HepG2 (cell line): ENCODE measurements at regions not wholly inside any gene's neighbourhood (a gene's known extent, or its start where the extent isn't known, plus 50 kb on each side); places are given as distances from the start of the nearest gene placed in this dataset.
"Not testable (repeated sequence)": the region's sequence is repeated elsewhere in the genome, so short reads cannot be mapped to it uniquely, and the experiment has no call there.

Source experiments
- ATAC-seq: fragments of 200-7000 bp; cut with Tn5 transposase; 3 replicates; pipeline ENCODE4 v1.9.1; 2020; ENCODE audit warnings: mild to moderate bottlenecking, moderate library complexity
- BruUV-seq: library from RNA; stranded (reverse); fragments of 400-500 nt; replicated peaks from 2 replicates; lab custom pipeline; 2021; lab: Mats Ljungman, UMichigan
- CTCF ChIA-PET: fragments of 300-600 bp; formaldehyde crosslinking; extraction: SDS; loops from one replicate; lab custom pipeline; 2021; ENCODE audit warnings: low total read pairs, inconsistent platforms, low intra/inter-chr PET ratio; lab: Yijun Ruan, JAX
- POLR2A ChIA-PET: fragments of 350-600 bp; sonication (Branson Sonifier 250); formaldehyde crosslinking; loops from one replicate; lab custom pipeline; 2020; ENCODE audit warnings: antibody characterized with exemption, inconsistent platforms; lab: Yijun Ruan, JAX
- DNase-seq: peaks from one replicate; pipeline ENCODE4 v3.0.0-alpha.2; 2015; ENCODE audit warnings: low spot score
- FAIRE-seq: peaks from 3 replicates; lab custom pipeline; 2011; peaks lifted over from hg19 to GRCh38; lab: Jason Lieb, UNC
- H2AFZ ChIP-seq: one replicate; pipeline ENCODE4 v1.6.1; 2011; ENCODE audit warnings: low read length, inconsistent platforms
- H3K27ac ChIP-seq: fragments of 300-600 bp; 3 replicates; pipeline ENCODE4 v1.8.0; 2011; ENCODE audit warnings: mixed run types, mild to moderate bottlenecking, mixed read lengths, low read length, inconsistent platforms; ENCODE audit not compliant: insufficient read depth; ENCODE audit errors: extremely low read length
- H3K27me3 ChIP-seq, 2 experiments: fragments of 200-600 bp in 1 of 2; 2 replicates in 1 of 2; 3 replicates in 1 of 2; pipeline versions ENCODE4 v1.6.0 to v1.8.0; 2011; ENCODE audit warnings: low read length in 2 of 2, mild to moderate bottlenecking in 2 of 2, moderate library complexity in 2 of 2, inconsistent platforms in 1 of 2; ENCODE audit not compliant: insufficient read depth in 2 of 2, control insufficient read depth in 1 of 2
- H3K36me3 ChIP-seq, 2 experiments: fragments of 200-600 bp in 1 of 2; replicated peaks in 1 of 2; 2 replicates in 1 of 2; 3 replicates in 1 of 2; pipeline versions ENCODE4 v1.5.1 to v1.8.0; 2011; ENCODE audit warnings: low read length in 2 of 2, inconsistent platforms in 1 of 2; ENCODE audit not compliant: insufficient read depth in 2 of 2, control insufficient read depth in 1 of 2
- H3K4me1 ChIP-seq: 2 replicates; pipeline ENCODE4 v1.5.1; 2012; ENCODE audit warnings: low read length, inconsistent platforms; ENCODE audit not compliant: insufficient read depth
- H3K4me2 ChIP-seq: 2 replicates; pipeline ENCODE4 v1.6.0; 2011; ENCODE audit warnings: low read depth, low read length, inconsistent platforms
- H3K4me3 ChIP-seq, 3 experiments: fragments of 200-600 bp in 1 of 3; sonication (generic), shearing (Covaris generic) in 1 of 3; replicated peaks in 1 of 3; 2 replicates each; pipeline ENCODE4 v1.5.1; 2011 to 2016; ENCODE audit warnings: low read length in 3 of 3, inconsistent platforms in 2 of 3, low read depth in 2 of 3, mild to moderate bottlenecking in 2 of 3, control low read depth in 1 of 3, mixed read lengths in 1 of 3; ENCODE audit not compliant: insufficient read depth in 1 of 3
- H3K79me2 ChIP-seq: one replicate; pipeline ENCODE4 v1.6.1; 2011; ENCODE audit warnings: low read length, inconsistent platforms; ENCODE audit not compliant: insufficient read depth
- H3K9ac ChIP-seq: 2 replicates; pipeline ENCODE4 v1.6.0; 2011; ENCODE audit warnings: mild to moderate bottlenecking, low read depth, low read length, inconsistent platforms; ENCODE audit not compliant: insufficient read depth
- H3K9me3 ChIP-seq: 2 replicates; pipeline ENCODE4 v1.5.1; 2012; ENCODE audit warnings: mild to moderate bottlenecking, low read length
- H4K20me1 ChIP-seq: 2 replicates; pipeline ENCODE4 v1.6.0; 2011; ENCODE audit warnings: inconsistent platforms, mild to moderate bottlenecking, low read length, moderate library complexity; ENCODE audit not compliant: insufficient read depth
- FOXP1 ChIP-seq, 2 experiments: fragments of 450-650 bp in 1 of 2; IDR thresholded peaks; 2 replicates each; pipeline ENCODE4 v1.6.1; 2017 to 2018; ENCODE audit warnings: antibody characterized with exemption in 1 of 2
- HMG20A ChIP-seq: IDR thresholded peaks from 2 replicates; pipeline ENCODE4 v1.6.1; 2016; ENCODE audit warnings: borderline replicate concordance
- HNF4A ChIP-seq: sonication (generic); formaldehyde crosslinking; IDR thresholded peaks from 2 replicates; pipeline ENCODE4 v1.4.0; 2020; ENCODE audit warnings: missing genetic modification reagents
- RARA ChIP-seq: IDR thresholded peaks from 2 replicates; pipeline ENCODE4 v1.6.1; 2016; ENCODE audit warnings: missing genetic modification reagents, missing compliant biosample characterization
- WGBS: methylation state at CpG from one replicate; pipeline ENCODE4 v1.1.6; 2017; ENCODE audit warnings: low lambda C conversion rate; 5-methylcytosine and 5-hydroxymethylcytosine counted together
- in situ Hi-C: cut with HindIII; loops from 2 replicates; pipeline ENCODE4 v1.10.0; 2017; ENCODE audit warnings: low pct_unique_long_range_greater_than_20kb; ENCODE audit not compliant: extremely low pct_ligation_motif_present
- intact Hi-C: fragments of 100-400 bp; cut with micrococcal nuclease; formaldehyde crosslinking; loops from one replicate; pipeline ENCODE4 v1.10.0; 2022; ENCODE audit not compliant: unreplicated experiment
- TF ChIP-seq, protein P1 (sequence below): IDR thresholded peaks from 2 replicates; pipeline ENCODE4 v1.4.0; 2020; ENCODE audit warnings: mild to moderate bottlenecking, missing genetic modification reagents

DNA sequence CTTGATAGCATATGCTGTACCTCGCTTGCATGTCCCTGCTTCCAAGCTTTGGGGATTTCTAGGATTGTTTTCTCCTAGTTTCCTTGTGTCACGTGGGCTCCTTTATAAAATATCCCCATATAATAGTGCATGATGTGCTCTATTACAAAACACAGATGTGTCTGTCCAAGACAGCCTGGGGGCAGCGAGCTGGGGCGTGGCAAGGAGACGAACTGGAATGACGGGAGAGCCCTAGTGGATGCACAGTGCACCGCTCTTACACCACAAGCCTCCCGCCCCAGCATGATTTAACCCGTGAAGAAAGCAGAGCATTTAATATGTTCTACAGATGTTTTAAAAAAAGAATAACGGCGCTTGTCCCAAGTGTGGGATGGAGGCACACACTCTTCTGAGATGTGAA is 169.7 kb downstream of the BCL2L11 start:
- H3K4me3 ChIP-seq, H3K4me2 ChIP-seq, H3K9me3 ChIP-seq, intact Hi-C loops, H4K20me1 ChIP-seq, FAIRE-seq, H2AFZ ChIP-seq, BruUV-seq, DNase-seq, H3K27ac ChIP-seq, CTCF ChIA-PET, ATAC-seq, H3K79me2 ChIP-seq, in situ Hi-C loops, H3K9ac ChIP-seq, H3K27me3 ChIP-seq, H3K36me3 ChIP-seq, POLR2A ChIA-PET: not testable (repeated sequence)
- peaks cover 18% of the 10 kb centered on the region for H3K4me1 ChIP-seq
- WGBS: 98% methylated on average over 8 of the region's 11 CpGs

DNA sequence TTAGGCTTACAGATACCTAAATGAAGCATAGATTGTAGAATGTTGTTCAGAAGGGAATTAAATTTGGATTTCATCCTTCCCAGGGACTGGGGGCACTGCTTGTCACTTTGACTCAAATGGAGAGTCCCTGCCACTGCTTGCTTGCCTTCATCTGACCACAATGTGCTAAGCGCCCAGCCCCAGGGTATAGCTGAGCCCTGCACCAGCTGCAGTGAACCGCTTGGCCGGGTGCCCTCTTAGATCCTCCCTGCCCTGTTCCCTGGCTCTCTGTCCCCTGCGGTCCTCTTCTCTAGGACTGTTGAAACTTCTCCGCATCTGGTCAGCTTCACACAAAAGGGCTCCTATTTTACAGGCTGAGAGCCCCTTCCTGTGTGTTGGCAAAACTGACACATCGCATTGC is 170.9 kb downstream of the BCL2L11 start:
- in situ Hi-C loops, POLR2A ChIA-PET, H4K20me1 ChIP-seq, H3K4me3 ChIP-seq, intact Hi-C loops, FAIRE-seq, CTCF ChIA-PET, H3K36me3 ChIP-seq, H3K79me2 ChIP-seq, H3K27me3 ChIP-seq, H2AFZ ChIP-seq, ATAC-seq, H3K9ac ChIP-seq, H3K9me3 ChIP-seq, H3K4me2 ChIP-seq, BruUV-seq, H3K27ac ChIP-seq, DNase-seq: not testable (repeated sequence)
- WGBS: 93% methylated on average over 6 of the region's 6 CpGs
- peaks cover 18% of the 10 kb centered on the region for H3K4me1 ChIP-seq

DNA sequence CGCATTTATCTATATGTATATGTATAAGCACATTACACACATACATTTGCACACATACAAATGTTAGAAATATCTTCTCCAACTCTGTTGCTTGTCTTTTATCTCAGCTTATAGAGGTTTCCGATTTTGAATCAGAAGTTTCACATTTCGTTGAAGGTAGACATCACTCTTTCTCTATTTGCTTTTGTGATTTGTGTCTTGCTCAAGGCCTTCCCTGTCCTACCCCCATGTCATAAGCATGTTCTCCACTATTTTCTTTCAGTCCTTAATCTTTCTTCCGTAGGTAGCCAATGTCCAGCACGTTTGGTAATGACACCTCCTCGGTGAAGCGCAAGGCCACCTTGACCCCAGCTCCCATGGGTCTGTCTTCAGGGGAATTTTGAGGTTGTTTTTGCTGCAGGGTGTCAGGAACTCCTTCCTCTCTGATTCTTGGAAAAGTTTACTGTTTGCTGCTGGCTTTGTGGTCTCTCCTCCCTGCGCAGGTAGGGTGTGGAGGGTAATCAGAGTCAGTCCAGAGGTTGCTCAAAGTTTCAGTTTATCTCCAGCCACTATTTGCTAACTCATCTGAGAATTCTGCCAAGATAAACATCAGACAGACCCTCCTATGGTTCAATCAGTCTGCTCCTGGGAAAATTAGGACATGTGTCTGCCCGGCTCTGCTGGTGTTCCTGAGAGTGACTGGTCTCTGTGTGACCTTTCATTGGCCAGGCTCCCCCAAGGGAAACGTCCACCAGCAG is 171.7 kb downstream of the BCL2L11 start:
- H3K9ac ChIP-seq; BruUV-seq; H3K27me3 ChIP-seq; intact Hi-C loops; in situ Hi-C loops; H4K20me1 ChIP-seq; H3K36me3 ChIP-seq; H3K9me3 ChIP-seq; H3K79me2 ChIP-seq; CTCF ChIA-PET; H2AFZ ChIP-seq; POLR2A ChIA-PET; H3K4me3 ChIP-seq; TF ChIP-seq FOXP1 (IDR thresholded peaks at IDR 0.05): not testable (repeated sequence)
- ATAC-seq: peak; percentile 98
- Histone ChIP-seq H3K4me2 (peak overlapping the region; percentile 69), H3K27ac (peak overlapping the region; percentile 57), H3K4me1 (peaks cover 18% of the 10 kb centered on the region)
- WGBS: 11% methylated on average over 8 of the region's 10 CpGs
- peak; percentile 39 for DNase-seq
- peak; percentile 100 for FAIRE-seq
- TF ChIP-seq RARA (CRISPR knock-in tag) (peak; percentile 38; the same call in 1 of the 2 replicates), HNF4A (CRISPR knock-in tag) (peak; percentile 37; the same call in 1 of the 2 replicates), HMG20A (CRISPR knock-in tag) (0 out of 2 replicates have a peak, but pooled peaks have one; percentile 30), FOXP1 (CRISPR knock-in tag; IDR thresholded peaks at IDR 0.05) (peak; percentile 39; the same call in 1 of the 2 replicates)
- TF ChIP-seq, protein P1, sequence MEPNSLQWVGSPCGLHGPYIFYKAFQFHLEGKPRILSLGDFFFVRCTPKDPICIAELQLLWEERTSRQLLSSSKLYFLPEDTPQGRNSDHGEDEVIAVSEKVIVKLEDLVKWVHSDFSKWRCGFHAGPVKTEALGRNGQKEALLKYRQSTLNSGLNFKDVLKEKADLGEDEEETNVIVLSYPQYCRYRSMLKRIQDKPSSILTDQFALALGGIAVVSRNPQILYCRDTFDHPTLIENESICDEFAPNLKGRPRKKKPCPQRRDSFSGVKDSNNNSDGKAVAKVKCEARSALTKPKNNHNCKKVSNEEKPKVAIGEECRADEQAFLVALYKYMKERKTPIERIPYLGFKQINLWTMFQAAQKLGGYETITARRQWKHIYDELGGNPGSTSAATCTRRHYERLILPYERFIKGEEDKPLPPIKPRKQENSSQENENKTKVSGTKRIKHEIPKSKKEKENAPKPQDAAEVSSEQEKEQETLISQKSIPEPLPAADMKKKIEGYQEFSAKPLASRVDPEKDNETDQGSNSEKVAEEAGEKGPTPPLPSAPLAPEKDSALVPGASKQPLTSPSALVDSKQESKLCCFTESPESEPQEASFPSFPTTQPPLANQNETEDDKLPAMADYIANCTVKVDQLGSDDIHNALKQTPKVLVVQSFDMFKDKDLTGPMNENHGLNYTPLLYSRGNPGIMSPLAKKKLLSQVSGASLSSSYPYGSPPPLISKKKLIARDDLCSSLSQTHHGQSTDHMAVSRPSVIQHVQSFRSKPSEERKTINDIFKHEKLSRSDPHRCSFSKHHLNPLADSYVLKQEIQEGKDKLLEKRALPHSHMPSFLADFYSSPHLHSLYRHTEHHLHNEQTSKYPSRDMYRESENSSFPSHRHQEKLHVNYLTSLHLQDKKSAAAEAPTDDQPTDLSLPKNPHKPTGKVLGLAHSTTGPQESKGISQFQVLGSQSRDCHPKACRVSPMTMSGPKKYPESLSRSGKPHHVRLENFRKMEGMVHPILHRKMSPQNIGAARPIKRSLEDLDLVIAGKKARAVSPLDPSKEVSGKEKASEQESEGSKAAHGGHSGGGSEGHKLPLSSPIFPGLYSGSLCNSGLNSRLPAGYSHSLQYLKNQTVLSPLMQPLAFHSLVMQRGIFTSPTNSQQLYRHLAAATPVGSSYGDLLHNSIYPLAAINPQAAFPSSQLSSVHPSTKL: 0 out of 2 replicates have a peak, but pooled peaks have one; percentile 27
